ENCODE measurements at regions not wholly inside any gene's neighbourhood (a gene's known extent, or its start where the extent isn't known, plus 50 kb on each side); places are given as distances from the start of the nearest gene placed in this dataset.

- no peak for DNase-seq
These were observed 243.1 kb upstream of the FOXN3 start for GRCh38 chr14:89660166-89660565.

- DNase-seq: no peak
These were observed 242.1 kb upstream of the FOXN3 start for GRCh38 chr14:89658977-89659670.

- DNase-seq: no peak
These were observed 240.0 kb upstream of the FOXN3 start for GRCh38 chr14:89657014-89657413.

- no peak for DNase-seq
These were observed 238.0 kb upstream of the FOXN3 start for GRCh38 chr14:89654998-89655397.

GRCh38 chr14:89652352-89652751 is 235.3 kb upstream of the FOXN3 start:
- DNase-seq: no peak

- no peak for DNase-seq
These were observed 234.8 kb upstream of the FOXN3 start for GRCh38 chr14:89651805-89652204.

- DNase-seq: no peak
These were observed 233.3 kb upstream of the FOXN3 start for GRCh38 chr14:89650077-89650978.

GRCh38 chr14:89649451-89650075 is 232.5 kb upstream of the FOXN3 start:
- DNase-seq: no peak

GRCh38 chr14:89648924-89649323 is 231.9 kb upstream of the FOXN3 start:
- no peak for DNase-seq

- no peak for DNase-seq
These were observed 231.5 kb upstream of the FOXN3 start for GRCh38 chr14:89648510-89648909.

- no peak for DNase-seq
These were observed 229.9 kb upstream of the FOXN3 start for GRCh38 chr14:89646971-89647370.

GRCh38 chr14:89644641-89645040 is 227.6 kb upstream of the FOXN3 start:
- no peak for DNase-seq

GRCh38 chr14:89641495-89642175 is 224.6 kb upstream of the FOXN3 start:
- no peak for DNase-seq

- DNase-seq: no peak
These were observed 223.1 kb upstream of the FOXN3 start for GRCh38 chr14:89640141-89640540.

GRCh38 chr14:89639687-89640086 is 222.7 kb upstream of the FOXN3 start:
- DNase-seq: no peak

GRCh38 chr14:89638891-89639290 is 221.9 kb upstream of the FOXN3 start:
- DNase-seq: no peak

GRCh38 chr14:89637581-89637980 is 220.5 kb upstream of the FOXN3 start:
- no peak for DNase-seq

GRCh38 chr14:89635615-89636014 is 218.6 kb upstream of the FOXN3 start:
- no peak for DNase-seq

GRCh38 chr14:89634037-89634436 is 217.0 kb upstream of the FOXN3 start:
- DNase-seq: no peak

- no peak for DNase-seq
These were observed 213.2 kb upstream of the FOXN3 start for GRCh38 chr14:89630101-89630829.

- DNase-seq: no peak
These were observed 212.3 kb upstream of the FOXN3 start for GRCh38 chr14:89629383-89629782.

- no peak for DNase-seq
These were observed 211.5 kb upstream of the FOXN3 start for GRCh38 chr14:89628521-89628920.
